Progenitor cell of endocrine pancreas (in vitro differentiated cells): ENCODE measurements at regions not wholly inside any gene's neighbourhood (a gene's known extent, or its start where the extent isn't known, plus 50 kb on each side); places are given as distances from the start of the nearest gene placed in this dataset.

Experiments used
- DNase-seq: peaks from one replicate; pipeline ENCODE4 v3.0.0; 2021; ENCODE audit warnings: low spot score; ENCODE audit not compliant: unreplicated experiment
- H3K27ac Mint-ChIP-seq: 2 replicates; pipeline ENCODE4 v1.8.0; 2021; ENCODE audit warnings: mild to moderate bottlenecking, moderate library complexity, mixed read lengths
- H3K27me3 Mint-ChIP-seq: 2 replicates; pipeline ENCODE4 v1.8.0; 2021; ENCODE audit warnings: mixed read lengths
- H3K36me3 Mint-ChIP-seq: 2 replicates; pipeline ENCODE4 v1.8.0; 2022; ENCODE audit warnings: mixed read lengths; ENCODE audit not compliant: insufficient read depth
- H3K4me1 Mint-ChIP-seq: 2 replicates; pipeline ENCODE4 v1.8.0; 2021; ENCODE audit warnings: low read depth, mixed read lengths
- H3K4me3 Mint-ChIP-seq: 2 replicates; pipeline ENCODE4 v1.8.0; 2021; ENCODE audit warnings: low read depth, mild to moderate bottlenecking, moderate library complexity, mixed read lengths
- H3K9me3 Mint-ChIP-seq: 2 replicates; pipeline ENCODE4 v1.8.0; 2021; ENCODE audit warnings: low read depth, mixed read lengths
- CTCF ChIP-seq: fragments of 200-600 bp; sonication (generic); IDR thresholded peaks from one replicate; pipeline ENCODE4 v1.5.0; 2021; ENCODE audit warnings: antibody characterized with exemption, mild to moderate bottlenecking; ENCODE audit not compliant: unreplicated experiment

GRCh38 chr6:4311976-4312860 is 176.8 kb upstream of the ECI2 start:
- Mint-ChIP-seq H3K27me3 (no peaks in the 10 kb centered on the region), H3K9me3 (peaks cover 41% of the 10 kb centered on the region), H3K4me1 (peaks cover 3% of the 10 kb centered on the region), H3K27ac (no peak overlapping the region), H3K36me3 (peaks cover 10% of the 10 kb centered on the region), H3K4me3 (no peak overlapping the region)
- TF ChIP-seq CTCF = no peak
- DNase-seq = no peak

GRCh38 chr6:4309540-4309939 is 174.2 kb upstream of the ECI2 start:
- no peak overlapping the region for H3K4me3 Mint-ChIP-seq
- H3K27me3 Mint-ChIP-seq = no peaks in the 10 kb centered on the region
- no peak overlapping the region for H3K27ac Mint-ChIP-seq
- DNase-seq = no peak
- TF ChIP-seq CTCF = no peak
- H3K4me1 Mint-ChIP-seq = no peaks in the 10 kb centered on the region
- peaks cover 41% of the 10 kb centered on the region for H3K9me3 Mint-ChIP-seq
- peaks cover 10% of the 10 kb centered on the region for H3K36me3 Mint-ChIP-seq

- H3K4me3 Mint-ChIP-seq = no peak overlapping the region
- H3K27me3 Mint-ChIP-seq = no peaks in the 10 kb centered on the region
- no peak overlapping the region for H3K27ac Mint-ChIP-seq
- peaks cover 6% of the 10 kb centered on the region for H3K36me3 Mint-ChIP-seq
- DNase-seq = no peak
- peaks cover 31% of the 10 kb centered on the region for H3K9me3 Mint-ChIP-seq
- TF ChIP-seq CTCF = no peak
- no peaks in the 10 kb centered on the region for H3K4me1 Mint-ChIP-seq
These were observed 173.0 kb upstream of the ECI2 start for GRCh38 chr6:4308364-4308763.

GRCh38 chr6:4304927-4305455 is 169.6 kb upstream of the ECI2 start:
- Mint-ChIP-seq H3K4me1 (no peaks in the 10 kb centered on the region), H3K4me3 (no peak overlapping the region), H3K27ac (no peak overlapping the region), H3K9me3 (peaks cover 3% of the 10 kb centered on the region), H3K36me3 (no peaks in the 10 kb centered on the region), H3K27me3 (no peaks in the 10 kb centered on the region)
- no peak for TF ChIP-seq CTCF
- DNase-seq = no peak

GRCh38 chr6:4303638-4304037 is 168.3 kb upstream of the ECI2 start:
- H3K4me3 Mint-ChIP-seq = no peak overlapping the region
- no peaks in the 10 kb centered on the region for H3K27me3 Mint-ChIP-seq
- H3K9me3 Mint-ChIP-seq = peaks cover 3% of the 10 kb centered on the region
- no peaks in the 10 kb centered on the region for H3K36me3 Mint-ChIP-seq
- no peaks in the 10 kb centered on the region for H3K4me1 Mint-ChIP-seq
- H3K27ac Mint-ChIP-seq = no peak overlapping the region
- no peak for TF ChIP-seq CTCF
- DNase-seq = no peak
